ENCODE measurements at regions not wholly inside any gene's neighbourhood (a gene's known extent, or its start where the extent isn't known, plus 50 kb on each side); places are given as distances from the start of the nearest gene placed in this dataset.

- no peak for TF ChIP-seq CTCF (IDR thresholded peaks at IDR 0.05; ENCODE audit: low read depth, low read length, missing control alignments)
- no peak overlapping the region for H3K4me3 ChIP-seq (replicated peaks; ENCODE audit: low read depth, low read length)
- DNase-seq (ENCODE audit: extremely low read depth, low read depth) = no peak
These were observed 138.3 kb downstream of the TMEM161B start for GRCh38 chr5:88130211-88130815.

GRCh38 chr5:88128813-88129212 lies 139.8 kb downstream of the TMEM161B start:
- DNase-seq (ENCODE audit: extremely low read depth, low read depth) = no peak
- TF ChIP-seq CTCF (IDR thresholded peaks at IDR 0.05; ENCODE audit: low read depth, low read length, missing control alignments) = no peak
- H3K4me3 ChIP-seq (replicated peaks; ENCODE audit: low read depth, low read length) = no peak overlapping the region

GRCh38 chr5:88119535-88120125 lies 149.0 kb downstream of the TMEM161B start:
- DNase-seq (ENCODE audit: extremely low read depth, low read depth) = no peak
- no peak for TF ChIP-seq CTCF (IDR thresholded peaks at IDR 0.05; ENCODE audit: low read depth, low read length, missing control alignments)
- no peak overlapping the region for H3K4me3 ChIP-seq (replicated peaks; ENCODE audit: low read depth, low read length)

- no peak for DNase-seq (ENCODE audit: extremely low read depth, low read depth)
- TF ChIP-seq CTCF (IDR thresholded peaks at IDR 0.05; ENCODE audit: low read depth, low read length, missing control alignments) = no peak
- H3K4me3 ChIP-seq (replicated peaks; ENCODE audit: low read depth, low read length) = no peak overlapping the region
These were observed 150.5 kb downstream of the TMEM161B start for GRCh38 chr5:88118179-88118578.

- DNase-seq (ENCODE audit: extremely low read depth, low read depth) = no peak
- H3K4me3 ChIP-seq (replicated peaks; ENCODE audit: low read depth, low read length) = no peak overlapping the region
- TF ChIP-seq CTCF (IDR thresholded peaks at IDR 0.05; ENCODE audit: low read depth, low read length, missing control alignments) = no peak
These were observed 151.1 kb downstream of the TMEM161B start for GRCh38 chr5:88117546-88117945.

- DNase-seq (ENCODE audit: extremely low read depth, low read depth) = no peak
- H3K4me3 ChIP-seq (replicated peaks; ENCODE audit: low read depth, low read length) = no peak overlapping the region
- TF ChIP-seq CTCF (IDR thresholded peaks at IDR 0.05; ENCODE audit: low read depth, low read length, missing control alignments) = no peak
These were observed 152.2 kb downstream of the TMEM161B start for GRCh38 chr5:88116396-88116795.

GRCh38 chr5:88115211-88115610 lies 153.4 kb downstream of the TMEM161B start:
- no peak for DNase-seq (ENCODE audit: extremely low read depth, low read depth)
- no peak overlapping the region for H3K4me3 ChIP-seq (replicated peaks; ENCODE audit: low read depth, low read length)
- TF ChIP-seq CTCF (IDR thresholded peaks at IDR 0.05; ENCODE audit: low read depth, low read length, missing control alignments) = no peak

All from HFF-Myc (cell line).